HG03039 (cell line): ENCODE measurements at regions not wholly inside any gene's neighbourhood (a gene's known extent, or its start where the extent isn't known, plus 50 kb on each side); places are given as distances from the start of the nearest gene placed in this dataset.
"Not testable (repeated sequence)": the region's sequence is repeated elsewhere in the genome, so short reads cannot be mapped to it uniquely, and the experiment has no call there.

Experiments used
- ATAC-seq: cut with Tn5 transposase; IDR thresholded peaks from one replicate; pipeline ENCODE4 v1.9.1; 2021; ENCODE audit warnings: mild to moderate bottlenecking, moderate library complexity; ENCODE audit not compliant: unreplicated experiment

DNA sequence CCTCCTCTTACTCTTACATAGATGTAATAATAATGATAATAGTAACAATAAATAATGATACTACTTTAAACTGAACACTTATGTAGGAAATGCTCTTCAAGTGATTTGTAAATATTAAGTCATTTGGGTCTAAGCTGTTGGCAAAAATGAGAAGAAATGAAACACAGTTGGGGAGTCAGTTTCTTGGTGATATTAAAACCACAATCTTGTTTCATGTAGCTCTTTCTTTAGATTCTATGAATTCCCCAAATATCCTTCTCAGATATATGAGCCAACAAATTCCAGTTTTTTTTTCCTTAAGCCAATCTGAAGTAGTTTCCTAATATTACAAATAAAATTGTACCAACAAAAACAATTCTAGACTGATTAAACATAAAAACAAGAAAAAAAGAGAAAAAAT lies 1115.6 kb upstream of the CNTN5 start:
- ATAC-seq, result no peak

DNA sequence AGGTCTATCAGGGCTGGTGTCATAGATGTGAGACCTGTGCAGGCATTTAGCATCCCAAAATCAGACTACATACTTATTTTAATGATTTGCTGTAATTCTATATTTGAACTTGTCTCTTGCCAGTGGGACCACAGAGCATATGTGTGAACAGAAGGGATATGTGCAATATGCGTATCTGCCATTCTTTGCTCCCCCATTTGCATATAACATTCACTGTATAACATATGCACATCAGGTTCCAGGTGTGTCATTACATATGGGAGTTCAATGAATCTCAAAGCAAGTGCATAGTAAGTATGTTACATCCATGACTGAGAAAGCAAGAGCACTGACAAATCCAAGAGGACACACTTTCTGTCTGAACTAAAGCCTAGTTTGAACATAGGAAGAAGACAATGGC lies 1115.1 kb upstream of the CNTN5 start:
- no peak for ATAC-seq

DNA sequence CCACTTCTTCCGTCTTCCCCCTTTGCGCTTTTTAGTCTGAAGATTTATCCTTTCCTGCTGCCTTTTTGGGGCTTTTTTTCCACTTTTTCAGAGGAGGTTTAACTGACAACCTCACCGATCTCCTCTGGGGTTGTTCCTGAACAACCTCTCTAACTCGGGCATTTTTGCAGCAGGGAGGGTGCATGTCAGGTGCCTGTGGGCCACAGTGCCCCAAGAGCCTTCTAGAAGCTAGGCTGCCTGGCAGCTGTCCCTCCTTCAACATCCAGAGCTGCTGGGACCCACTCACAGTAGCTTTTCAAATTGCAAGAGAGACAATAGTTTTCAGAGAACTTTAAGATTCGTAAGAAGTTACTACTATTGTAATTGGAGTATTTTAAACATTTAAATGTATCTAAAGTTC lies 1112.4 kb upstream of the CNTN5 start:
- ATAC-seq, result no peak

DNA sequence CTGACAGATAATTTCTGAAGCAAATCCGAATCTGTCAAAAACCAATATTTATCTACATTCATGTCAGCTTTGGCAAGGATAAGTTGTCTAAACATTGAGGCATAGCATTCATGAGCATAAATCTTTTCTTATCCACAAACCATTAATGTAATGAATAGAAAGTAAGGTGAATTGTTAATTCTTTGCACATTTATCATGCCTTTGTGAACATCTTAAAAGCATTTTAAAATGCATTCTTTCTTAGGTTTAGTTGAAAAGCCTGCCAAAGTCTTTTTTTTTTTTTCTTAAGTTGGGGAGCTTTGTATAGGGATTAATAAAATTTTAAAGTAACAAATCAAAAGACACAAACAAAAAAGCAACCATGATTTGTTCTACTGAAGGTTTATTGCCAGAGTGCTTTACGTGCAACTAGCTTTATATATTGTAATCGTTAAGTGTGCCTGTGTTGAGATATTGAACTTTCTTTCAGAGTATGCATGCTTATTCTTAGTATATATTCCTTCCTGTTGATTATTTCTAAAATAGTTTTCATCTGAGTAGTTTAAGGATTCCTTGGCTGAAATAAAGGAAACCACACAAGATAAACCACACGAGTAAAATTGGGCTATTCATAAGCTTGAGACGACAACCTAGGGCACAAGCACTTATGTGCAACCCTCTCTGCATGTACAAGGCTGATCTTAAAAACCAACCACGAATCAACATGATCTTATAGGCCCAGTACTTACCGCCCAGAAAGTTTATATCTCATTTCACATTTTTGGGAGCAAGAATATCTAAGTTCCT lies 1110.9 kb upstream of the CNTN5 start:
- ATAC-seq, result no peak

DNA sequence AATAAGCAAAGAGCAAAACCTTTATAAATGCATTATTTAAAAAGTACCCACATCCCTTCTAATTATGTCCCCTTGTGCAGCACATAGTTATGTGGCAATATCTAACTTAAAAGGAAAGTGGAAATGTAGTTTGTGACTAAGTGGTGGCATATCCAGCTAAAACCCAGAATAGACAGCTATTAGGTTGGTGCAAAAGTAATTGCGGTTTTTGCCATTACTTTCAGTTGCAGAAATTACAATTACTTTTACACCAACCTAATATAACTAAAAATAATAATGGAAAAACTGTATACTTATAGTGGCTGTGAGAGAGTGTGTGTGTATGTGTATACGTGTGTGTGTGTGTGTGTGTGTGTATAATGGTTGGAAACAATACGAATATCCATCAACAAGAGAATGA lies 1108.1 kb upstream of the CNTN5 start:
- ATAC-seq, result no peak

DNA sequence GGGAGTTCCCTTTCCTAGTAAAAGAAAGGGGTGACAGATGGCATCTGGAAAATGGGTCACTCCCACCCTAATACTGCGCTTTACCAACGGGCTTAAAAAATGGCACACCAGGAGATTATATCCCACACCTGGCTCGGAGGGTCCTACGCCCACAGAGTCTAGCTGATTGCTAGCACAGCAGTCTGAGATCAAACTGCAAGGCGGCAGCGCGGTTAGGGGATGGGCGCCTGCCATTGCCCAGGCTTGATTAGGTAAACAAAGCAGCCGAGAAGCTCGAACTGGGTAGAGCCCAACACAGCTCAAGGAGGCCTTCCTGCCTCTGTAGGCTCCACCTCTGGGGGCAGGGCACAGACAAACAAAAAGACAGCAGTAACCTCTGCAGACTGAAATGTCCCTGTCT lies 1097.8 kb upstream of the CNTN5 start:
- not testable (repeated sequence) for ATAC-seq

DNA sequence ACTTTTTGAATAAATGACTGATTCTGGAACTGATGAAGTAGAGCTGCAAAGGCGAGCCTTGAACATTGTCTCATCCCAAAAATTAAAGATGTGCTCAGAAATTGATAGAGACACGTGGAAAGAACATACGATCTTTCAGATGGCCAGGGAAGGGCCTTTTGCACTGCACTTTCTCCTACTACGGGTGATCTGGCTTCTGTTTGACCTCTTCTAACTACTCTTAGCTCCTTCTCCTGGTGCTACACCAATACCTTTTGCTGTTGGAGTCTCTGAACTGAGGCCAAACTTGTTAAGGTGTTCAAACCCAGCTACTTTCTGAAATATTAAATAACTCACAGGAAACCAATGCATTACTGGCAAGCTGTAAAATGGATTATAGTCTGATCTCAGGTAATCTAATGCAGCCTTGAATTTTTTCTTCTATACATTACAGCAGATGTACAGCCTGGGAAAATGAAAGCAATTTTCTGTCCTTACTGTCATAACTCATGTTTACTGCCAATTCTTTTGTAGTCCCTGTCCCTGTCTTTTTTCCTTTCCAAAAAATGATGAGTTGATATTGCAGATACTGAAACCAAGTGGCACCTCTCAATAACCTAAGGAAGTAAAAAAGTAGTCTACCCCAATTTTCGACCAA lies 1086.1 kb upstream of the CNTN5 start:
- ATAC-seq, result no peak

DNA sequence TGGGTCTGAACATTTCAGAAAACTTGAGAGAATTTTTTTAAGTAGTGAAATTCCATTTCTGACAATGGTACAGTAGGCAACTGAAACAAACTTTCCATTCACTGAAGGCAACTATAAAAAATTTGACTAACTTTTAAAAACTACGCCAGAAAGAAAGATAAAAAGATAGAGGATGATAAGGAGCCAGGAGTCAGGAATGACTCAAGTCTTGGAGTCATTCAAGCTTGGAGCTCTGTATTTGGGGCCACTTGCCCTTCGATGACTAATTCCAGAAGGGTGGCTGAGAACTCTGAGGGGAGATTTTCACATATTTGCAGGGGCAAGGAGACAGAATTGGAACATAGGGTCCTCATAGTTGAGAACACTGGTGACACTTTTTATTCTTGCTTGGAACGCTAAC lies 1083.2 kb upstream of the CNTN5 start:
- ATAC-seq, result no peak

DNA sequence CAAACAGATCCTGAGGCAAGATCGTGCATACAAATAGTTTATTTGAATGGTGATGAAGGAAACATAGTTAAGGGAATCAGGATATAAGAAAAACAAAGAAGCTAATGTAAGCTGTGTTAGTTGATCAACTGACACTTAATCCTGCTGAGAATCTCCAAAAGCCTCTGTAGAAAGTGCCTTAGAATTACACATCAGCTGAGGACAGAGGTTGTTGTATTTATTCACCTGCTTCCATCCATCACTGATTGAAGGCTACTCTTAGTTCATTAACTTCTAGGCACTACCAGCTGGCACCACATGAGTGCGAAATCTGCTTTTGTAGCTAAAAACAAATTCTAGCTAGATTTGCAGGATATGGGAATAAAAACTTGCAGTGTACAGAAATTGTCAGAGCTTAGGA lies 1082.0 kb upstream of the CNTN5 start:
- ATAC-seq, result no peak

DNA sequence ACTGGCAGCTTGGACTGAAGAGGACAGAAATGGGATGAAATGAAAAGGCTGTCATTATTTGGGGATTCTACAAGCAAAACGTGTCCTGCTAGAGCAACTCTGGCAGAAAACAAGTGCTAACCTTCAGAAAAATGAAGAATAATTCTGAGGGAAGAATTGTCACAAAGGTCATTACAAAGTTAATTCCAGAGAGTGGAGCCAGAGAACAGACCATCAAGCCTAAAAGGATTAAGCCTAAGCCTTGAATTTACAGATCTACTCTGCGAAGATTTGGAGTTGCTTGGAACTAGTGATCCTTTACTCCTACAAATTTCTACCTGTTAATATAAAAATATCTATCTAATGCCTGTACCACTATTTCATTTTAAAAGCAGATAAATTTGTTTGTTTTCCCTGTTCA lies 1077.3 kb upstream of the CNTN5 start:
- no peak for ATAC-seq

DNA sequence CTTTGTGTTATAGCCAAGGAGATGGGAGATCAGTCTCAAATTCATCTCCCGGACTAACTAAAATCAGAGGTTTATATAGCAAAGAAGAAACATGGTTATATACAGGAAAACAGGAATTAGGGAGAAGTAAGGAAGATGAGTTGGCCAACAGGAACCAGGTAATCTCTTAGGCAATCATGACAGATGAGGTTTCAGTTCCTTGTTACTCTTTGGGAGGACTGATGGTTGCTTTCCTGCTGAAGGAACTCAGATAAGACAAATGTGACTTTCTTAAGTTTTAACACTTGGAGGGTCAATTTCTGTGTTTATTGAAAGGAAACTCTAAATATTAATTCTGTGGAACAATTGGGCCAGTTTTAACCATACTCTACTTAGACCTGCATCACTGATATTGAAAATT lies 1072.0 kb upstream of the CNTN5 start:
- no peak for ATAC-seq

DNA sequence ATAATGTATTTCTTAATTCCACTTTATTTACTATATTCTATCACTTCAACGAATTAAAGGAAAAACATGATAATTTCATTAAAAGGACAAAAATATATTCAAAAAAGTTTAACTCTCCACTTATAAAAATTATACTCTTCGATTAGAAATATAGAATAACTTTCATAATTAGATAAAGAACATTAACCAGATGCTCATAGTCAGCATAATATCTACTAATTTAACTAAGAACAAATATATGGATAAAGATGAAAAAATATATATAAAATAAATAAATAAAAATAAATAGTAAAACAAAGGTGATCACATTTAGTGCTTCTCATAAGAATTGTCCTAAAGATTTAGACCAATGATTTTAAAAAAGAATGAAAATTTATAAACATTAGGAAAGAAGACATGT lies 1065.2 kb upstream of the CNTN5 start:
- no peak for ATAC-seq

DNA sequence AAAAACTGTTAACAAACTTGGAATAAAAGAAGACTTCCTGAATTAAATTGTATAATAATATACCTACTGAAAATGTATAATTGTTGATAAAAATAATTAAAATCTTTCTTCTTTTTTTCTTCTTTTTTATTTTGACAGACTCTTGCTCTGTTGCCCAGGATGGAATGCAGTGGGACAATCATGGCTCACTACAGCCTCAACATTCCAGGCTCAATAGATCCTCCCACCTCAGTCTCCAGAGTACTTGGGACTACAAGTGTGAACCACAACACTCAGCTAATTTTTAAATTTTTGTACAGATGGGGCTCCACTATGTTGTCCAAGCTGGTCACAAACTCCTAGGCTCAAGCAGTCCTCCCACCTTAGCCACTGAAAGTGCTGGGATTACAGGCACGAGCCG lies 1063.8 kb upstream of the CNTN5 start:
- ATAC-seq, result no peak

DNA sequence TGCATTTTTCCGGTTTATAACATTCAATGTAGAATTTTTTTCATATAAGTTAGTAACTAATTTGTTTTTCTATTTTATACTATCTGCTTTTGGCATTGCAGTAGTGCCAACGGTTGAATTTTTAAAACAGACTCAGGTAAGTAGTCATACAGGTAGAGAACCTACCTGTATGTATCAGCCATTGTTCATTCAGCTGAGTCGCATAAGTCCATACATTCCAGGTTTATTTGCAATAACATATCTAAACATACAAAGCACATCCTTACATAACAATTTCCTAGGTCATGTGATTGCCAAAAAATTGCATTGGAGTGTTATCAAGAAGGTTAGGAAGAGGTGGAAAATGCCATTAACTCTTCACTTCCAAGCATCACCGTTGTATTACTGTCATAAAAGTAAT lies 1059.3 kb upstream of the CNTN5 start:
- no peak for ATAC-seq

DNA sequence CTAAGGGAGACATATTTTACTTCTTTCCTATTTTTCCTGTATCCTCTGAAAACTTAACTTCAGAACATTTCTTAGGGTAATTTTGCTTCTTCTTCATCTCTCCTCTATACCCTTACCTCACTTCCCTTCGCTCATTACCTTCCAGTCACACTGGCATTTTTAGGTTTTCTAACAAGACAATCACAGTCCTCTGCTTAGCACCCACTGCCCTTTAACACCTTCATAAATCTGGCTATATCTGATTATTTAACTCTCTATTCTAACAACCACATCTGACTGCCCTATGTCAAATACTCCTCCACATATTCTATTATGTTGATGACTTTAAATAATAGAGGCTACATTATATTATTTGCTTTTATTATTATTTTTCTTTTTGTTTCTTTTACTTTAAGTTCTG lies 1058.0 kb upstream of the CNTN5 start:
- ATAC-seq, result no peak

DNA sequence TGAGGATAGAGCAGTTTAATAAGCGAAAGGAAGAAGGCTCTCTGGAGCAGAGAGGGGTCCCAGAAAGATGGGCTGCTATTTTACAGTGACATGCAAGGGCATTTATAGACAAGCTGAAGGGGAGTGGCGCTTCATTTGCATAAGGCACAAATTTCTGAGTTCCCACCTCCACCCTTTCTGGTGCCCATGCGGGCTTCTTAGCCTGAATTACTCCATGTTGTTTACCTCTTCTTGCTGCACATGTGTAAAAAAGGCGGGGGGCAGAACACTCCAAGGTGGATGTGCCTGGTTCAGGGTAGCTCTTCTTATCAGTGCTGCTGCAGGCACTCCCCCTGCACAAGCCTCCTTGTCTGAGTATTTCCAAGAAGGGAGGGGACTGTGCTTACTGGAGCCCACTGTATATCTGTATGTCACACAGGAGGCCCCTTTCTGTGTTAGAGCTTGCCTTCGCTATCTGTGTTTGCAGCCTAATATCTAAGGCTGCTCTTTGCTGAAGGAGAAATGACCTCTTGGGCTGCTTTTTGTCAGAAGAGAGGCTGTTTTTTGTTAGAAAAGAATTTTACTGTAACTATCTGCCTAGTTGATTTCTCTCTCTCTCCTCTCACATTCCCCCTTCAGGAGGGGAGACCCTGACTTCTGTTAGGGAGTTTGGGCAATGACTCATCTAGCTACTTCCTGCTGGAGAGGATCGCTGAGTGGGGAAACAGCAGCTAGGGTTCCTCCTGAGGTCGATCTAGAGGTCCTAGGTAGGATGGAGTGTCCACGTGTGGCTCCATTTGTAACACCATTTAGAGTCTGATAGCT lies 1057.0 kb upstream of the CNTN5 start:
- ATAC-seq, result no peak

DNA sequence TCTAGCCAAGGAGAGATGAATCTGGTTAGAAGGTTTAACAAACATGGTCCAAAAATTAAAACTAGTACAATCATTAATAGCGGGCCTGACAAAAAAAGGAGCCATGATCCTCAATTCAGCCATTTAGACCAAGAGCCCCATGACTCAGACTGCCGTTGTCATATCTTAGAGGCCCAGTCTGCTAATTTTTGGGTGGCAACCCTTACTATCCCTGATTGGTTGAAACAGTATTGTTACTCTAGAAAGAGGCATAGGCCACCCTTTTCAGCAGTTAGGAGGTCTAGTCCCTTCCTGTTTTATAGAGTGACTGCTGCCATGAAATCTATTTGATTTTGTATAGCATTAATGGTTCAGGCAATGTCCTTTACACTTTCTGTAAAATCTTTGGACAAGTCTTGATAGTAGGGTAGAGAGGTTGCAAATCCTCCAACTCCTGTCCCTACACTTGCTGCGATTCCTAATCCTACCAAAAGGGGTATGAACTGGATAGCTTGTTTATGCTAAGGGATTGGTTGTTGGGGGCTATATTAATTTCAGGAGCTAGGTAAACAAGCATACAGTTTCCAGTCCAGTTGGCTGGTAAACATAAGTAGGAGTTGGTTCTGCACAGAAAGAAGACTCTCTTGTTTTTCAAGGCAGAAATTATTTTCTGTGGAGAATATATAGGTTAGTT lies 1056.3 kb upstream of the CNTN5 start:
- no peak for ATAC-seq

DNA sequence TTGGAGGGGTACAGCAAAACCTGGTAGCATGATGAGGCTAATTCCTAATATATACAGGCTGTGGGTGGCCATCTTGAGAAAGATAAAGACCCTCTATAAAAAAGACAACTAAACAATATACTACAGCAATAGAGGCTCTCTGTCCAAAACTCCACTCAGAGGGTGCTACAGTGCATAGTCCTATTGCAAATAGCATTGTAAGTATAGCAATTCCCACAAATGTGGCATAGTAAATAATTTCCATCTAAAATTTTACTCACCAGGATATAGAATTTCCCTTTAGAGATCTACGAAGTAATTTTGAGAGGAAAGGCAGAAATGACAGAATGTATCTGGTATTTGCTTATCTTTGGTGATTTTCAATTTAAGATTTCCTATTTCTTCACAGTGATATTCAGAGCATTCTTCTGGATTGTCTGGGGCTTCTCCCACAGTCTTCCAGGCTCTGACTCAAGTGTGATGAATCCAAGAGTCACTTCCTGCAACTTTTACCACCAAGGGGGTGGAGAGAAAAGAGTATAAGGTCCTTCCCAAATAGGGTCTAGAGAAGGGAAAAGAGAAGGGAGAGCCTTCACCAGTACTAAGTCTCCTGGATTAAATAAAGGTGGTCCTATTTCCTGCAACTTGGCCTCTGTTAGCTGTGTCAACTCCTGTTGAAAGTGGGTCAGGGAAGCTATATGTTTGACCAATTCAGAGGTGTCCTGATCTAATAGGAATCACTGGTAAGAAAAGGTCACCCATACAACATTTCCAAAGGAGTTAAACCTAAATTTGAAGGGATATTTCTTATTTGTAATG lies 1054.7 kb upstream of the CNTN5 start:
- ATAC-seq, result no peak

DNA sequence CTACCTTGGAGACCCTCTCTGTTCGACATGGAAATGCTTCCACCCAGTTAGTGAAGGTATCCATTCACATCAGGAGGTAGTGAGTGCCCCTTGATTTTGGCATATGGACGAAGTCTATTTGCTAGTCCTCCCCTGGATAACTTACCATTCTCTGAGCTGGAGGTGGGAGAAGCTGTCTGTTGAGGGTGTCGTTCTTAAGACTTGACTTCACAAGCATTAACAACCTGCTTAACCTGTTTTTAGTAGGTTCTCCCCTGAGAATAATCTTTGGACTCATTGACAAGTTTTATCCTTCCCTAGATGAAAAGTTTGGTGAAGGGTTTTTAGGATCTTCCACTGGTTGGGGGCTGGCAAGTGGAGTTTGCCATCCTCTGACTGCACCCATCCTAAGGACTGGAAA lies 1053.8 kb upstream of the CNTN5 start:
- ATAC-seq, result no peak

DNA sequence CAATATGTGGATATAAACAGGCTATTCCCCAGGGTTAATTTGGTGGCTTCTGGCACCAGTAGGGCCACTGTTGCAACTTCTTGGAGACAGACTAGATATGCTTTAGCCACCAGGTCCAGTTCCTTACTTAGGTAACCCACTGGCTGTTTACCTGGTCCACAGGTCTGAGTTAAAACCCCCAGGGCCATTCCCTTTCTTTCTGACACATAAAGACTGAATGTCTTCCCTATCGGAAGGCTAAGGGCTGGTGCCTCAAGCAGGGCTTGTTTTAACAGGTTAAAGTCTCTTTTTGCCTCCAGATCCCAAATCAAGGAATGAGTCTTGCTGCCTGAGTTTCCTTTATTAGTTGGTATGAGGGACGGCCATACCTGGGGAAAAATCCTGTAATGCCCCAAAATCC lies 1052.7 kb upstream of the CNTN5 start:
- no peak for ATAC-seq

DNA sequence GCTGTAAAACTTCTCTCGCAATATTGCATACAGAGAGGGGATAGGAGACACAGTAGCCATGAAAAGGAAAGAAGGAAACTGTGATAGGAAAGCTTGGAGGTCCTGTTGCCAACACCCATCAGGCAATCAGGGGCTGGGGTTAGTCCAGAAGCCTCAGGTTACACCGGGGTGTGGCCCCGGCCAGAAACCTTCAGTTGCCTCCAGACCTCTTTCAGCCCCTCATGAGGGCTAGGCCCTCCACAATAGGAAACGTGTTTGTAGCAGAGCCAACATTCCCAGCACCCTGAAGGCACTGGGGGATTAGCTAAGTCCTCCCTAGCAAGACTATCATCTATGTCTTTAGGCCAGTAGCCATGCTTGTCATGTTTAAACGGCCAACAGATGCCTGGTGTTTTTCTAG lies 1048.0 kb upstream of the CNTN5 start:
- no peak for ATAC-seq
